HEK293 (cell line): ENCODE measurements at regions not wholly inside any gene's neighbourhood (a gene's known extent, or its start where the extent isn't known, plus 50 kb on each side); places are given as distances from the start of the nearest gene placed in this dataset.

Experiments
- CTCF ChIP-seq: fragments of 450-650 bp; formaldehyde crosslinking; IDR thresholded peaks from 2 replicates; pipeline ENCODE4 v1.5.1; 2016; ENCODE audit warnings: missing biosample characterization, missing genetic modification characterization
- RBAK ChIP-seq: fragments of 450-650 bp; formaldehyde crosslinking; IDR thresholded peaks from 2 replicates; pipeline ENCODE4 v1.5.1; 2016; ENCODE audit warnings: missing biosample characterization, missing genetic modification characterization
- ZNF121 ChIP-seq: fragments of 450-650 bp; formaldehyde crosslinking; IDR thresholded peaks from 2 replicates; pipeline ENCODE4 v1.5.1; 2016; ENCODE audit warnings: missing biosample characterization, missing genetic modification characterization
- ZNF221 ChIP-seq: fragments of 450-650 bp; formaldehyde crosslinking; IDR thresholded peaks from 2 replicates; pipeline ENCODE4 v1.5.1; 2017; ENCODE audit warnings: missing biosample characterization, missing genetic modification characterization, borderline replicate concordance
- ZNF335 ChIP-seq: fragments of 450-650 bp; formaldehyde crosslinking; conservative IDR thresholded peaks from 2 replicates; pipeline ENCODE4 v1.5.1; 2016; ENCODE audit warnings: missing biosample characterization, missing genetic modification characterization
- ZNF362 ChIP-seq: fragments of 450-650 bp; formaldehyde crosslinking; IDR thresholded peaks from 2 replicates; pipeline ENCODE4 v1.5.1; 2016; ENCODE audit warnings: missing biosample characterization, missing genetic modification characterization
- ZNF530 ChIP-seq: fragments of 450-650 bp; formaldehyde crosslinking; IDR thresholded peaks from 2 replicates; pipeline ENCODE4 v1.5.1; 2016; ENCODE audit warnings: low read depth, missing biosample characterization, missing genetic modification characterization
- ZNF777 ChIP-seq: fragments of 450-650 bp; formaldehyde crosslinking; IDR thresholded peaks from 2 replicates; pipeline ENCODE4 v1.5.1; 2017; ENCODE audit warnings: missing biosample characterization, missing genetic modification characterization, borderline replicate concordance
- TF ChIP-seq, protein P1 (sequence below): fragments of 450-650 bp; formaldehyde crosslinking; IDR thresholded peaks from 2 replicates; pipeline ENCODE4 v1.5.1; 2016; ENCODE audit warnings: missing biosample characterization, missing genetic modification characterization
- TF ChIP-seq, protein P2 (sequence below): IDR thresholded peaks from 2 replicates; pipeline ENCODE4 v1.6.1; 2011; ENCODE audit warnings: mild to moderate bottlenecking, low read depth, low read length, borderline replicate concordance
- TF ChIP-seq, protein P3 (sequence below): fragments of 450-650 bp; formaldehyde crosslinking; IDR thresholded peaks from 2 replicates; pipeline ENCODE4 v1.5.1; 2016; ENCODE audit warnings: missing biosample characterization, missing genetic modification characterization

DNA sequence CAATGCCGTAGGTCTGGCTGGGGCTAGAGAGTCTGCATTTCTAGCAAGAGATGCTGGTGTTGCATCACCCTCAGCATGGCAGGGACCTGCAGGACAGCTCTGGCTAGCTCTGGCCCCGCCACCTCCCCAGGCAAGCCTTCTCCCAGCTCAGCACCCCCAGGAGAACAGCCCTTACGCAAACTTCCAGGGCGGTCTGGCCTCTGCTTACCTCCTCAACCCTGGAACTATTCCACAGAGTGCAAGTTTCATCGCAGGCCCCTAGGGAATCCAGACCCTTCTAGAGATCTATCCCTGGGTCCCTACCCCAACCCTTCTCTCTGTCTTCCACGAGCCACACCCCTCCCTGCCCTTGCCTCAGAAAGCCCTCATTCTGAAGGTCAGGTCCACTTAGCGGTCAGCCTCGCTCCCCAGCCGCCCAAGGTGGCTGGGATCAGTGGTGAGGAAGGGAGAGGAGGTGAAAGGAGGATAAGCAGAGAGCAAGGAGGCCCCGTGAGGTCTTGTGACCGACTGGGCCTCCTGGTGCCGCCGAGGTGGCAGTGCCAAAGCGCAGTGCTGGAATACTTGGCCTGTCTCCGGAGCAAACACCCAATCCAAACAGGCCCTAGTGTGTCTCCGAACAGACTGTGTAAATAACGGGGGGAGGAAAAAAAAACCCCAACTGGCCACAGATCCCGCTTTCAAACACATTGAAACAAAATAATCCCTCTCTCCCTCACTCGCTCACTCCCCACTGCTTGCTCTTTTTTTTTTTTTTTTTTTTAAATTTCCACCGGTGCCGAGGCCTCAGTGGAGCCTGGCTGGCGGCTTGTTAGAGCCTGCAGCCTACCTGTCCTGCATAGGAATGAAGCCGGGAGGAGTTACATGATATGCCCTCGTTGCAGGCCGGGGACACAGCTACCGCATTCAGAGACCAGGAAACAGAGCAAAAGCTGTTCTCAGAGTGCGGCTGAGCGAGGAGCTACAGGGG is 380.9 kb downstream of the SOX9 start:
- no peak for TF ChIP-seq CTCF
- no peak for TF ChIP-seq ZNF121 (tag by site-specific recombination)
- no peak for TF ChIP-seq ZNF221 (tag by site-specific recombination)
- TF ChIP-seq ZNF530 (tag by site-specific recombination) = no peak
- no peak for TF ChIP-seq RBAK (tag by site-specific recombination)
- TF ChIP-seq, protein P1, sequence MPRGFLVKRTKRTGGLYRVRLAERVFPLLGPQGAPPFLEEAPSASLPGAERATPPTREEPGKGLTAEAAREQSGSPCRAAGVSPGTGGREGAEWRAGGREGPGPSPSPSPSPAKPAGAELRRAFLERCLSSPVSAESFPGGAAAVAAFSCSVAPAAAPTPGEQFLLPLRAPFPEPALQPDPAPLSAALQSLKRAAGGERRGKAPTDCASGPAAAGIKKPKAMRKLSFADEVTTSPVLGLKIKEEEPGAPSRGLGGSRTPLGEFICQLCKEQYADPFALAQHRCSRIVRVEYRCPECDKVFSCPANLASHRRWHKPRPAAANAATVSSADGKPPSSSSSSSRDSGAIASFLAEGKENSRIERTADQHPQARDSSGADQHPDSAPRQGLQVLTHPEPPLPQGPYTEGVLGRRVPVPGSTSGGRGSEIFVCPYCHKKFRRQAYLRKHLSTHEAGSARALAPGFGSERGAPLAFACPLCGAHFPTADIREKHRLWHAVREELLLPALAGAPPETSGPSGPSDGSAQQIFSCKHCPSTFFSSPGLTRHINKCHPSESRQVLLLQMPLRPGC = no peak
- TF ChIP-seq ZNF362 (tag by site-specific recombination) = no peak
- TF ChIP-seq, protein P2, sequence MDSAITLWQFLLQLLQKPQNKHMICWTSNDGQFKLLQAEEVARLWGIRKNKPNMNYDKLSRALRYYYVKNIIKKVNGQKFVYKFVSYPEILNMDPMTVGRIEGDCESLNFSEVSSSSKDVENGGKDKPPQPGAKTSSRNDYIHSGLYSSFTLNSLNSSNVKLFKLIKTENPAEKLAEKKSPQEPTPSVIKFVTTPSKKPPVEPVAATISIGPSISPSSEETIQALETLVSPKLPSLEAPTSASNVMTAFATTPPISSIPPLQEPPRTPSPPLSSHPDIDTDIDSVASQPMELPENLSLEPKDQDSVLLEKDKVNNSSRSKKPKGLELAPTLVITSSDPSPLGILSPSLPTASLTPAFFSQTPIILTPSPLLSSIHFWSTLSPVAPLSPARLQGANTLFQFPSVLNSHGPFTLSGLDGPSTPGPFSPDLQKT = no peak
- no peak for TF ChIP-seq ZNF777 (tag by site-specific recombination)
- no peak for TF ChIP-seq ZNF335 (tag by site-specific recombination)
- TF ChIP-seq, protein P3, sequence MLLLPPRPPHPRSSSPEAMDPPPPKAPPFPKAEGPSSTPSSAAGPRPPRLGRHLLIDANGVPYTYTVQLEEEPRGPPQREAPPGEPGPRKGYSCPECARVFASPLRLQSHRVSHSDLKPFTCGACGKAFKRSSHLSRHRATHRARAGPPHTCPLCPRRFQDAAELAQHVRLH (tag by site-specific recombination) = no peak
